Spleen (tissue), 11 donors: ENCODE measurements at regions not wholly inside any gene's neighbourhood (a gene's known extent, or its start where the extent isn't known, plus 50 kb on each side); places are given as distances from the start of the nearest gene placed in this dataset.
"Not testable (repeated sequence)": the region's sequence is repeated elsewhere in the genome, so short reads cannot be mapped to it uniquely, and the experiment has no call there.

Source experiments
- DNase-seq: peaks from one replicate; pipeline ENCODE4 v3.0.0-alpha.2; 2020
- H3K27ac ChIP-seq, 8 donors: fragments of 200-600 bp; sonication (generic) in 7 of 8; 1 replicate in 4 of 8; 2 replicates in 4 of 8; pipeline versions ENCODE4 v1.5.0 to v1.8.0; 2016 to 2021; ENCODE audit warnings: inconsistent platforms in 4 of 8, mild to moderate bottlenecking in 4 of 8, moderate library complexity in 1 of 8
- H3K27me3 ChIP-seq, 7 donors: fragments of 200-600 bp; sonication (generic) in 6 of 7; replicated peaks in 1 of 7; 1 replicate in 4 of 7; 2 replicates in 3 of 7; pipeline versions ENCODE4 v1.5.0 to v1.8.0; 2016 to 2021; ENCODE audit warnings: inconsistent platforms in 3 of 7, mild to moderate bottlenecking in 1 of 7
- H3K36me3 ChIP-seq, 6 donors: fragments of 200-600 bp; sonication (generic) in 5 of 6; 1 replicate in 4 of 6; 2 replicates in 2 of 6; pipeline versions ENCODE4 v1.5.0 to v1.8.0; 2016 to 2021; ENCODE audit warnings: inconsistent platforms in 2 of 6
- H3K4me1 ChIP-seq, 6 donors: fragments of 200-600 bp; sonication (generic) in 5 of 6; 1 replicate in 3 of 6; 2 replicates in 3 of 6; pipeline versions ENCODE4 v1.5.0 to v1.8.0; 2016 to 2021; ENCODE audit warnings: inconsistent platforms in 3 of 6
- H3K4me3 ChIP-seq, 8 donors: fragments of 200-600 bp; sonication (generic) in 7 of 8; 1 replicate in 4 of 8; 2 replicates in 4 of 8; pipeline versions ENCODE4 v1.5.0 to v1.8.0; 2016 to 2021; ENCODE audit warnings: inconsistent platforms in 4 of 8, mild to moderate bottlenecking in 4 of 8, moderate library complexity in 2 of 8
- H3K9me3 ChIP-seq, 8 donors: fragments of 200-600 bp; sonication (generic) in 7 of 8; 1 replicate in 4 of 8; 2 replicates in 4 of 8; pipeline versions ENCODE4 v1.5.0 to v1.8.0; 2016 to 2021; ENCODE audit warnings: inconsistent platforms in 4 of 8
- POLR2A ChIP-seq, 3 donors: fragments of 450-650 bp; IDR thresholded peaks; one replicate each; pipeline ENCODE4 v1.5.1; 2017; ENCODE audit warnings: antibody characterized with exemption in 3 of 3, mild to moderate bottlenecking in 1 of 3
- POLR2AphosphoS5 ChIP-seq, 3 donors: sonication (generic); formaldehyde crosslinking; IDR thresholded peaks; one replicate each; pipeline ENCODE4 v1.5.1; 2017; ENCODE audit warnings: antibody characterized with exemption in 3 of 3
- WGBS, 5 donors: extraction: QIAGEN DNeasy Blood & Tissue Kit in 3 of 5; methylation state at CpG; one replicate each; pipeline versions ENCODE4 v1.1.5 to v1.1.7; 2013 to 2018; 5-methylcytosine and 5-hydroxymethylcytosine counted together
- intact Hi-C: fragments of 100-400 bp; cut with DNase I; formaldehyde crosslinking; loops from one replicate; pipeline ENCODE4 v1.15.0; 2023; ENCODE audit warnings: low total_unique reads
- TF ChIP-seq, protein P1 (sequence below), 11 experiments: fragments of 200-600 bp in 7 of 11; fragments of 450-650 bp in 4 of 11; sonication (generic) in 4 of 11; IDR thresholded peaks in 8 of 11; conservative IDR thresholded peaks in 3 of 11; 1 replicate in 7 of 11; 2 replicates in 4 of 11; pipeline versions ENCODE4 v1.4.0 to v1.8.0; 2016 to 2021; ENCODE audit warnings: antibody characterized with exemption in 11 of 11, inconsistent platforms in 4 of 11, mild to moderate bottlenecking in 1 of 11
- donor health status: healthy with polysubstance abuse.
- donor health status: DM: no; HTN: no; CAD: no; lungs with moderate emphysema.
- donor health status: DM: no; HTN: no; CAD: no.
- donor health status: Bipolar disorder and iron deficiency.
- donor health status: healthy.
- donor health status: DM: no; HTN: no; CAD: no.
- donor health status: DM: yes; HTN: yes; CAD: no.

DNA sequence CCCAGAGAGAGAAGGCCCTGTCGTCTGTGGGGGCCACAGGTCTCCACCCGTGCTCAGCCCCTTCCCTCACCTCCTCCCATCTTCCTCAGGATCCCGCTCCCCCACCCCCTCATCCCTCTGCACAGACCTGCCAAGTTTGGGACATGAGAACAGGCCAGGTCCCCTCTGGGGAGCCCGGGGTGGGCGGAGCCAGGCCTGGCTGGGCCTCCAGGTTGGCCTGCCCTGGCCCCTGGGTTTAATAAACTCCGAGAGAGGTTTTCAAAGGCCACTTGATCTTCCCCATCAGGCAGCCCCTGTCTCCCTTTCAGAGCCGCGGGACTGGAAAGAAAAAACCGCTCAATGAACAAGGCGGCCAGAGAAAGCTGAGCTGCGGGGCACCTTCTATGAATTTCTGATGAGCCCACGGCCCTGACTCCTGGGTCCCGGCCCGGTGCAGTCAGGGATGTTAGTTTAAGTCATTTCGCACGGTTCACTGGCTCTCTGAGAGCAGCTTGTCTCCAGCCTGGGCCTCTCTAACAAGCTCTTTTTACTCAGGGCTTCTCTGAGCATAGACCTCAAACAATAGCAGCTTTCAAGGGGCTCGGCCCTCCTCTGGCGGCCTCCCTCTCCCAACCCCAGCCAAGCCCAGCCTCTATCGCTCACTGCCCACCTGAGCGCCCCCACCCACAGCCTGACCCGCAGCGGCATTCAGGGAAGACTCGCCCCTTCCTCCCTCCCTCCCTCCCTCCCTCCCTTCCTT, 64.8 kb downstream of the RPUSD4 start:
- WGBS, 5 donors: 62 to 77% (median 66%) methylated on average over 23 of the region's 23 CpGs
- Histone ChIP-seq H3K4me3 (no peak overlapping the region), H3K9me3 (peaks cover 0 to 8% (median 3%) of the 10 kb centered on the region in 8 donors), H3K36me3 (no peaks in the 10 kb centered on the region), H3K27me3 (peaks cover 0 to 6% (median 0%) of the 10 kb centered on the region in 7 donors), H3K27ac (no peak overlapping the region), H3K4me1 (peaks cover 0 to 15% (median 2%) of the 10 kb centered on the region in 6 donors)
- intact Hi-C loops: no loop called here
- peak; percentile 49 for DNase-seq
- TF ChIP-seq, protein P1, sequence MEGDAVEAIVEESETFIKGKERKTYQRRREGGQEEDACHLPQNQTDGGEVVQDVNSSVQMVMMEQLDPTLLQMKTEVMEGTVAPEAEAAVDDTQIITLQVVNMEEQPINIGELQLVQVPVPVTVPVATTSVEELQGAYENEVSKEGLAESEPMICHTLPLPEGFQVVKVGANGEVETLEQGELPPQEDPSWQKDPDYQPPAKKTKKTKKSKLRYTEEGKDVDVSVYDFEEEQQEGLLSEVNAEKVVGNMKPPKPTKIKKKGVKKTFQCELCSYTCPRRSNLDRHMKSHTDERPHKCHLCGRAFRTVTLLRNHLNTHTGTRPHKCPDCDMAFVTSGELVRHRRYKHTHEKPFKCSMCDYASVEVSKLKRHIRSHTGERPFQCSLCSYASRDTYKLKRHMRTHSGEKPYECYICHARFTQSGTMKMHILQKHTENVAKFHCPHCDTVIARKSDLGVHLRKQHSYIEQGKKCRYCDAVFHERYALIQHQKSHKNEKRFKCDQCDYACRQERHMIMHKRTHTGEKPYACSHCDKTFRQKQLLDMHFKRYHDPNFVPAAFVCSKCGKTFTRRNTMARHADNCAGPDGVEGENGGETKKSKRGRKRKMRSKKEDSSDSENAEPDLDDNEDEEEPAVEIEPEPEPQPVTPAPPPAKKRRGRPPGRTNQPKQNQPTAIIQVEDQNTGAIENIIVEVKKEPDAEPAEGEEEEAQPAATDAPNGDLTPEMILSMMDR (IDR thresholded peaks at IDR 0.05 in 8 of 11, conservative IDR thresholded peaks at IDR 0.05 in 3 of 11): no peak
- TF ChIP-seq POLR2AphosphoS5 (IDR thresholded peaks at IDR 0.05): no peak
- TF ChIP-seq POLR2A (IDR thresholded peaks at IDR 0.05): no peak

DNA sequence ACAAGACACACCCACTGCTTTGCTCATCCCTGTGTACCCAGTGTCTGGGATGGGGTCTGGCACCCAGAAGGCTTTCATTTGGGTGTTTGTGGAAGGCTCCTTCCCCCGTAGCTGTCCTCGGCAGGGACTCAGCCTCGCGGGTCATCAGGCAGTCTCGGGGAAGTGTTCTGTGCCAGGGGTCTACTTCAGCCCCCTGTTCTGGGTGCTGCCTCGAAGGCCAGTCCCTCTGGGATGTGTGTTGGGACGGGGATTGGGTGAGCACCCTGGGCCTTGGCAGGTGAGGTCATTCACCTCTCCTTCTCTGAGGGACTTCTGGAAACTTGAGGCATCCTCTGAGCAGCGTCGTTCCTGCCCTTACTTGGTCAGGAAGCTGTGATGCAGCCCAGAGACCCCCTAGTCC, 65.5 kb downstream of the RPUSD4 start:
- TF ChIP-seq, protein P1 (IDR thresholded peaks at IDR 0.05 in 8 of 11, conservative IDR thresholded peaks at IDR 0.05 in 3 of 11): no peak
- TF ChIP-seq POLR2AphosphoS5 (IDR thresholded peaks at IDR 0.05): no peak
- no peak for TF ChIP-seq POLR2A (IDR thresholded peaks at IDR 0.05)
- Histone ChIP-seq H3K36me3 (no peaks in the 10 kb centered on the region), H3K27ac (no peak overlapping the region), H3K4me1 (peaks cover 0 to 16% (median 2%) of the 10 kb centered on the region in 6 donors), H3K27me3 (peaks cover 0 to 10% (median 0%) of the 10 kb centered on the region in 7 donors), H3K9me3 (peaks cover 0 to 2% (median 0%) of the 10 kb centered on the region in 8 donors), H3K4me3 (no peak overlapping the region)
- 76 to 81% (median 78%) methylated on average over 8 to 9 of the region's 9 CpGs for WGBS, 5 donors
- intact Hi-C loops: no loop called here
- peak; percentile 41 for DNase-seq

DNA sequence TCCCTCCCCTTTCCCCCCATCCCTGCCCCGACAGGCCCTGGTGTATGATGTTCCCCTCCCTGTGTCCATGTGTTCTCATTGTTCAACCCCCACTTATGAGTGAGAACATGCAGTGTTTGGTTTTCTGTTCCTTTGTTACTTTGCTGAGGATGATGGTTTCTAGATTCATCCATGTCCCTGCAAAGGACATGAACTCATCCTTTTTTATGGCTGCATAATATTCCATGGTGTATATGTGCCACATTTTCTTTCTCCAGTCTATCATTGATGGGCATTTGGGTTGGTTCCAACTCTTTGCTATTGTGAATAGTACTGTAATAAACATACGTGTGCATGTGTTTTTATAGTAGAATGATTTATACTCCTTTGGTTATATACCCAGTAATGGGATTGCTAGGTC, 68.0 kb downstream of the RPUSD4 start:
- 76 to 99% (median 91%) methylated on average over 2 of the region's 2 CpGs for WGBS, 5 donors
- H3K9me3 ChIP-seq, H3K27ac ChIP-seq, intact Hi-C loops, H3K36me3 ChIP-seq, H3K4me3 ChIP-seq: not testable (repeated sequence)
- H3K27me3 ChIP-seq: peaks cover 0 to 28% (median 0%) of the 10 kb centered on the region in 7 donors
- H3K4me1 ChIP-seq: peaks cover 0 to 16% (median 7%) of the 10 kb centered on the region in 6 donors
- DNase-seq: peak; percentile 5

DNA sequence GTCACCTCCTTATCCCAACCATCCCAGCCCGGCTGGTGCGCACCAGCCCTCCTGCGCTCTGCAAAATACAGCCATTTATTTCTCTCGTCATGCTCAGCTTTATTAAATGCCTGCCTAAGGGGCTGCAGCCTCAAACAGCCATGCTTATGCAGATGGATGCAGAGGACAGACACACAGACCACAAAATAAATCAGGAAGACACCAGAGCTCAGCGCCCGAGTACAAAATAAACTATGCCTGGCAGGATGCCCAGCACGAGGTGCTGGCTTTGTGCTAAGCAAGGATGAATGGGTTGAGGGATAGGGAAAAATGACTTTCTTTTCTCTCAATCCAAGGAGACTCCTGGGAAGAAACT, 70.5 kb downstream of the RPUSD4 start:
- H3K4me1 ChIP-seq: peaks cover 0 to 28% (median 9%) of the 10 kb centered on the region in 6 donors
- no peak overlapping the region for H3K27ac ChIP-seq
- DNase-seq: peak; percentile 37
- H3K9me3 ChIP-seq: peaks cover 0 to 2% (median 0%) of the 10 kb centered on the region in 8 donors
- peaks cover 0 to 28% (median 0%) of the 10 kb centered on the region in 7 donors for H3K27me3 ChIP-seq
- TF ChIP-seq POLR2A (IDR thresholded peaks at IDR 0.05): no peak
- TF ChIP-seq, protein P1 (IDR thresholded peaks at IDR 0.05 in 8 of 11, conservative IDR thresholded peaks at IDR 0.05 in 3 of 11): no peak
- TF ChIP-seq POLR2AphosphoS5 (IDR thresholded peaks at IDR 0.05): no peak
- H3K36me3 ChIP-seq: no peaks in the 10 kb centered on the region
- no peak overlapping the region for H3K4me3 ChIP-seq
- intact Hi-C loops: no loop called here
- WGBS, 5 donors: 28 to 48% (median 38%) methylated on average over 7 of the region's 7 CpGs
